ENCODE measurements at regions not wholly inside any gene's neighbourhood (a gene's known extent, or its start where the extent isn't known, plus 50 kb on each side); places are given as distances from the start of the nearest gene placed in this dataset.
A peak's percentile ranks its signal among the peaks of the same experiment; 100 is the strongest.

DNA sequence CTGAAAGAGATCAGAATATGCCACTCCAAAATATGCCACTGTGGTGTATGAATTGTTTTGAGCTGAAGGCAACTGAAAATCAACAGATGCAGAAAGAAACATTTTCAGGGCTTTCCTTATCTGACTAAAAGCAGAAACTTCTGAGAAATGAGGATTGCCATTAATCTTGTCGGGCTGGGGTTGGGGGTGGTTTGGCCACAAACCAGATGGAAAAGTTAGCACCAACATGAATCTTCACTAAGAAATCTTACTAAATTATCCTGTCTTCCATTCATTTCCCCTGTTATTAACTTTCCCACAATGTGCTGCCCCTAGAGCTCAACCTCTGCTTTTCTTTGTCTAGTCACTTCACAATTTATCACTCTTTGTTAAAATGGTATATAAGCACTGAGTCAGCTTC, 229.9 kb upstream of the GADL1 start:
- TF ChIP-seq, protein P1, sequence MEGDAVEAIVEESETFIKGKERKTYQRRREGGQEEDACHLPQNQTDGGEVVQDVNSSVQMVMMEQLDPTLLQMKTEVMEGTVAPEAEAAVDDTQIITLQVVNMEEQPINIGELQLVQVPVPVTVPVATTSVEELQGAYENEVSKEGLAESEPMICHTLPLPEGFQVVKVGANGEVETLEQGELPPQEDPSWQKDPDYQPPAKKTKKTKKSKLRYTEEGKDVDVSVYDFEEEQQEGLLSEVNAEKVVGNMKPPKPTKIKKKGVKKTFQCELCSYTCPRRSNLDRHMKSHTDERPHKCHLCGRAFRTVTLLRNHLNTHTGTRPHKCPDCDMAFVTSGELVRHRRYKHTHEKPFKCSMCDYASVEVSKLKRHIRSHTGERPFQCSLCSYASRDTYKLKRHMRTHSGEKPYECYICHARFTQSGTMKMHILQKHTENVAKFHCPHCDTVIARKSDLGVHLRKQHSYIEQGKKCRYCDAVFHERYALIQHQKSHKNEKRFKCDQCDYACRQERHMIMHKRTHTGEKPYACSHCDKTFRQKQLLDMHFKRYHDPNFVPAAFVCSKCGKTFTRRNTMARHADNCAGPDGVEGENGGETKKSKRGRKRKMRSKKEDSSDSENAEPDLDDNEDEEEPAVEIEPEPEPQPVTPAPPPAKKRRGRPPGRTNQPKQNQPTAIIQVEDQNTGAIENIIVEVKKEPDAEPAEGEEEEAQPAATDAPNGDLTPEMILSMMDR (IDR thresholded peaks at IDR 0.05; ENCODE audit: control insufficient read depth, extremely low read depth, insufficient read depth), result no peak
- no peak overlapping the region for H3K4me3 ChIP-seq (ENCODE audit: low read depth, low read length)
- no peak for DNase-seq (ENCODE audit: low read depth)

DNA sequence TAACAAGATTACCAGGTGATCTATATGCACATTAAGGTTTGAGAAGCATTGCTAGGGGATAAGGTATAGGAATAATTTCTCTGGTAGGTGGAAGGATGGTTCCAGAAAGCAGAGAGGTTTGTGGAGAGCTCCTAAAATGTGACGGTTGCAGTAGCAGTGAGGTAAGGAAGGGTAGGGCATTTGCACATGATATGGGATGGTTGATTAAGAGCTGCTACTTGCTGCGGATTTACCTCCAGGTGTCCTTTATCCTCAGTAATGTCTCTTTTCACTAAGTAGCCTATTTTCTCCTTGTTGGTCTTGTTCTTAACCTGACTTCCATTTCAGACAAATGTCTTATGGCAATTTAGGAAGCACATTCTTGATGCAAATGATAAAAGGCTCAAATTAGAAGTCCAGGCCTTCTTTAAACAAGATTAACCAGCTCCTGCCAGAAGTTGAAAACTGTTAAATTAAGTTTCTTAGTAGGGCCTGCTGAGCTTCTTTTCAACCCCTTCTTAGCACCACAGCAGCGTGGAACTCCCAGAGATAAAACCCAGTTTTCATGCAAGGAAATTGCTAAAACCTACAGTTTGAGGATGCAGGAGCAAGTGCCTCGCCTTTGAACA, 231.1 kb upstream of the GADL1 start:
- TF ChIP-seq, protein P1 (IDR thresholded peaks at IDR 0.05; ENCODE audit: control insufficient read depth, extremely low read depth, insufficient read depth), result no peak
- H3K4me3 ChIP-seq (ENCODE audit: low read depth, low read length), result no peak overlapping the region
- no peak for DNase-seq (ENCODE audit: low read depth)

DNA sequence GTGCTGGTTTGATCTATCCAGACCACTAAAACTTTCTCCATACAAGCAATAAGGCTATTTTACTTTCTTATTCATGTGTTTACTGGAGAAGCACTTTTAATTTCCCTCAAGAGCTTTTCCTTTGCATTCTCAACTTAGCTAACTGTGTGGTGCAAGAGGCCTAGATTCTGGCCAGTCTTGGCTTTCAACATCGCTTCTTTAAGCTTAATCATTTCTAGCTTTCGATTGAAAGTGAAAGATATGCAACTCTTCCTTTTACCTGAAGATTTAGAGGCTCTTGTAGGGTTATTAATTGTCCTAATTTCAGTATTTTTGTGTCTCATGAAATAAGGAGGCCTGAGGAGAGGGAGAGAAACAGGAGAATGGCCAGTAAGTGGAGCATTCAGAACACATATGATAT, 234.8 kb upstream of the GADL1 start:
- TF ChIP-seq, protein P1 (IDR thresholded peaks at IDR 0.05; ENCODE audit: control insufficient read depth, extremely low read depth, insufficient read depth), result no peak
- DNase-seq (ENCODE audit: low read depth), result no peak
- no peak overlapping the region for H3K4me3 ChIP-seq (ENCODE audit: low read depth, low read length)

DNA sequence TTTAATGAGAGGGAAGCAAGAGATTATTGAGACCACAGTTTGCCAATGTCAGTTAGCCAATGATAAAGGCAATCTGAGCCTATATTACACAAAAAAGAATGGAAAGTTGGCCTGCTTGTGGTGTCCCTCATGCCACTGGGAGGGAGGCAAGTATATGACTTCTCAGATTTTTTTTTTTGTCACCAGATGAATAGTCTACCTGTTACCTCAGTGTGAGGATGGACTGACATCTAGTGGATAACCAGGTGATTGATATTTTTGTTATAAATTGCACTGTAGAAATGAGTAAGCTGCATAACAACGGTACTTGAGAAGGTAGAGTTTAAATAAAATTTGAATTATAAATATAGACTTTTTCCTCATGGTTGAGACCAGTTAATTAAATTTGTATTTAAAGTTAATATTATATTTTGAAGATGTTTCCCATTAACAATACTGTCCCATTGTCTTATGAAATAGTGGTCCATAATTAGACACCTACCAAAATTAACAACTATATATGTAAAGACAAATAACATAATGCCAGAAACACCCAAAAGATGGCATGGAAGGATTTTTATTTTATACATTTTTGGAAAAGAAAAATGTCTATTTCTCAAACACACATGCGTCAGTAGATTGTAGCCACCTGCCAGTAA, 237.8 kb upstream of the GADL1 start:
- no peak overlapping the region for H3K4me3 ChIP-seq (ENCODE audit: low read depth, low read length)
- peak; percentile 30 for DNase-seq (ENCODE audit: low read depth)
- TF ChIP-seq, protein P1 (IDR thresholded peaks at IDR 0.05; ENCODE audit: control insufficient read depth, extremely low read depth, insufficient read depth), result peak; percentile 62

DNA sequence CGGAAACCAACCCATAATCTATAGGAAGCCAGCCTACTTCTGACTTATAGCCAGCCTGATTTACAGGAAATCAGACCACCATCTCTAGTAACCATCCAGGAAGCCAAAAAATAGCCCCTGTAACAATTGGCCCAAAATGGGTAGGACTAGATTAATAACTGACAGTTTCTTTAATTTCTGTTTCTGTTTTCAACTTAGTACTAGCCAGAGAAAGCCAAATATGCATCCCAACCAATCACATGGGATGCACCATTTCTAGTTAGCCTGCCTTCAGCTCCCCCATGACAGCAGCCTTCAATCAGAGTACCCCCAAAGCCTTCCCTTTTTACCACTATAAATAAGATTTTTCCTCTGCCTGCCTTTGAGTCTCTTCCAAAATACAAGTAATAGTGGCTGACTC, 239.1 kb upstream of the GADL1 start:
- no peak for DNase-seq (ENCODE audit: low read depth)
- H3K4me3 ChIP-seq (ENCODE audit: low read depth, low read length), result no peak overlapping the region
- TF ChIP-seq, protein P1 (IDR thresholded peaks at IDR 0.05; ENCODE audit: control insufficient read depth, extremely low read depth, insufficient read depth), result no peak

DNA sequence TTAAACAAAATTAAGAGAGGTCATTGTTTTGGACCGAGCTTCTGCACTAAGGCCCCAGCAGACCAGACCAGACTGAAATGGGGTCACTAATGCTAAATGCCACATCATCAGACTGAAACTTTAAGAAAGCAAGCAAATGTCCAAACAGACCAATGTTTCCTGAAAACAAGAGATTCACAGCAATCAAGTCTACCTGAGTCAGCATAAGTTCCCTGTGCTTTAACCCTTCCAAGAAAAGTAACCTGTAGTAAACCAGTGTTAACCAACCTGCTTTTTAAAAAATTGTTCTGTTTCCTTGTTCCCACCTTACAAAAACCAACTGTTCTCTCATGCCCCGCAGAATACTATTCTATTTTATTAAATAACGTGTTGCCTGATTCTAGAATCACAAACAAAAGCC, 241.1 kb upstream of the GADL1 start:
- no peak for DNase-seq (ENCODE audit: low read depth)
- TF ChIP-seq, protein P1 (IDR thresholded peaks at IDR 0.05; ENCODE audit: control insufficient read depth, extremely low read depth, insufficient read depth), result no peak
- H3K4me3 ChIP-seq (ENCODE audit: low read depth, low read length), result no peak overlapping the region

Measured in LNCaP clone FGC (cell line).